GM19468 (cell line): ENCODE measurements at regions not wholly inside any gene's neighbourhood (a gene's known extent, or its start where the extent isn't known, plus 50 kb on each side); places are given as distances from the start of the nearest gene placed in this dataset.

ENCODE experiments used
- ATAC-seq: cut with Tn5 transposase; IDR thresholded peaks from one replicate; pipeline ENCODE4 v1.9.1; 2021; ENCODE audit warnings: mild to moderate bottlenecking, moderate library complexity, moderate number of reproducible peaks; ENCODE audit not compliant: unreplicated experiment; ENCODE audit errors: extremely low read depth

DNA sequence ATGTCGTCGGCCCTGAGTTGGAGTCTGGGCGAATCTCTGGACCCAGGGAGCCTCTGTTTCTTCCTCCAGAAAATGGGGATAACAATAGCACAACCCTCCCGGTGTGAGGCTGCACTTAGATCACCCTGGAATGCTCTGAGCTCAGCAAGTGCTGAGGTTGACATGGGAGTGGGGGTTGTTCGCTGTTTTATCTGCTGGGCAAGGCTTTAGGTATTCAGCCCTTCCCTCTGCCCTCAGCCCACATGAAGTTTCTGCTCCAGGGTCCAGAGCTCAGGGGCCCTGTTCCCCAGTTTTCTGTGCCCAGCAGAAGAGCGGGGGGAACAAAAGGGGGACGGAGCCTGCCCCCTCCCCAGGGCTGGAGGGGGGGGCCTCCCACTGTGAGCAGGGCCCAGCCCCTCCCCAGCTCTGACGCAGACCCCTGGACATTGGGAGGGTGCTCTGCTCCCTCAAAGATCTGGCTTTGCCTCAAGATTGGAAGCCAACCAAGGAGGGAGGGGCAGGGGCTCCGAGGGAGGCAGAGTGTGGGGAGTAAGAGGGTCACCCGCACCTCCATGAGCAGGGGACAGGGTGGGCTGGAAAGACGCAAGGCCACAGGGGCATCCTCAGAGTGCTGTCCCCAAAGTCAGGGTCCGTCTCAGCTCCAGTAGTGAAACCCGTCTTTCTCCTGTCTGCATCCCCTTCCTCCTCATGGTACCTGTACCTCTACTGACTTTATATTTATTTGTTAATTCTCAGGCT lies 215.6 kb downstream of the C9orf50 start:
- no peak for ATAC-seq

DNA sequence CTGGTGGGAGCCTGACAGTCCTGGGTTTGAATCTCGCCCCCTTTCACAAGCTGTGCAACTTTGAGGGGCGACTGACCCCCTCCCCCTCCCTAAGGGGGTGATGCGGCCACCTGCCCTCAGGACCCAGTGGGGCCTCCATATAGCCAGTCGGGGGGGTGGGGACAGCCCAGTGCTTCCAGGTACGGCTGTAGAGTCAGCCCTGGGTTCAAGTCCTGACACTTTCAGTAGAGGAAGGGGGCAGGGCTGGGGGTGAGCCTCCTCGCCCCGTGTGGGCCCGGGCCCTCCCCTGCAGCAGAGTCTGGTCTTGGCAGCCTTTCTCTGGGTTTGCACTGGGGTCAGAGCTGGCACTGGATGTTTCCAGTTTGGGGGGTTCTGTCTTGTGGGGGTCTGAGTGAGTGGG lies 216.3 kb downstream of the C9orf50 start:
- no peak for ATAC-seq

DNA sequence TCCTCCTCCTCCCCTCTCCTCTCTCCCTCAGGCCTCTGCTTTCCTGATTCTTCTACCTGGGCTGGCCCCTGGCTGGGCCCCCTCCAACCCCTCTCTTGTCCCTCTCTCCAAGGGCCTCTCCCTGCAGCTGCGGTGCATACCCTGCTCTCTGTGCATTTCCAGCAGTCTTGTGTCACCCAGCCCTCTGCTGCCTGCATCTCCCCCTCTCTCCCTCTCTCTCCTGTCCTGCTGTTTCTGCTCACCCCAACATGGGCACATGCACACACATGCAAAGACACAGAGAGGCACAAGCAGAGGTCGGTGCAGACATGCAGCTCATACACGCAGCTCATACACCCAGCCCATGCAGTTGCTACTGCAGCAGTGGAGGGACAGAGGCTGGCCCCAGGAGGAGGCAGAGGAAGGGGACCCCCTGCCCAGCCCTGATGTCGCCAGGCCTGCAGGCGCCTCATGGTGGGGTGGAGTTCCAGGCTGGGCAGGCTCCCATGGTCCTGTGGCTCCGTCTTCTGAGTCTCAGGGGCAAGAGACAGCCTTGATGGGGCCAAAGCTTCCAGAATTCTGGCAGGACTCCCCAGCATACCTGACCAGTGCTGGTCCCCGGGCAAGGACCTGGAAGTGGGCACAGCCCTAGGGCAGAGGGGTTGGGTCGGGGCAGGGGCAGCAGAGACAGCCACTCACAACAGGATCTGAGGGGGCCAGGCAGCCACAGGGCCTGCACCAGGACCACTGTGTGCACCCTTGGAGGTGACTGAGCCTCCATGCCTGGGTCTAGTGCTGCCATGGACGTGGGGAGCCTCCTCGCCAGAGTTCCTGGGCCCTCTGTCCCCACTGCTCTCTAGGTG lies 216.9 kb downstream of the C9orf50 start:
- ATAC-seq: no peak

DNA sequence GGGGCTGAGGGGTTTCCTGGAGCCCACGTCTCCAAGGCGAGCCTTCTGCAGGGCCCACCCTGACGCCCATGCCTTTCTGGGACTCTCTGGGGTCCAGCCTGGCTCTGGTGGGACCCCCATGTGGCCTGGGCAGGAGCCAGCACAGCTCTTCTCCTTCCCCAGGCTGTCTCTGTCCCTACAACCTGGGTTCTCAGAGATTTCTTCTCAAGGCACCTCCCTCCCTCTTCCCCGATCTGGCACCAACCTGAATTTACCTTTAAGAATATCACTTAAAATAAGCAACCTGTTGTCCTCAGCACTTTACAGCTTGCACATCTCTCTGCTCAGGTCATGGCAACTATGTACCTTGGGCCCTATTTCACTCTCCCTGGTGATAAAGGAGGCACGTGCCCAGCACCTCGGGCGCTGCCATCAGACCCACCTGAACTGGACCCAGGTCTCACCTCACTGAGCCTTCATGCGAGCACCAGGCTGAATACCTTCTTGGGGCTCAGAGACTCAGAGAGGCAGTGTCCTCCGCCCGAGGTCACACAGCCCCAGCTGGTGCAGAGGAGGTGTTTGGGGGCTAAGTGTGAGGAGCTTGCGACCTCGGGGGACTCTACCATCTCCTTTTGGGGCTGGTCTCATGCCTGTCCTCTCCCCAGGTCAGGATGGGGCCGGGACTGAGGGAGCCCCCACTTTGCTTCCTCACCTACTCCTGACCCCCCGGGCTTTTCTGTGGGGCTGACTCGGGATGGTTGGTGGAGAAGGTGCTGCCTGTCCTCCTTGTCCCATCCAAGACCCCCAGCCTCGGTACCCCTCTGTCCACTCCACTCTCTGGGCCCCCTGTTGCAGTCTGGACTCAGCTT lies 217.7 kb downstream of the C9orf50 start:
- no peak for ATAC-seq

DNA sequence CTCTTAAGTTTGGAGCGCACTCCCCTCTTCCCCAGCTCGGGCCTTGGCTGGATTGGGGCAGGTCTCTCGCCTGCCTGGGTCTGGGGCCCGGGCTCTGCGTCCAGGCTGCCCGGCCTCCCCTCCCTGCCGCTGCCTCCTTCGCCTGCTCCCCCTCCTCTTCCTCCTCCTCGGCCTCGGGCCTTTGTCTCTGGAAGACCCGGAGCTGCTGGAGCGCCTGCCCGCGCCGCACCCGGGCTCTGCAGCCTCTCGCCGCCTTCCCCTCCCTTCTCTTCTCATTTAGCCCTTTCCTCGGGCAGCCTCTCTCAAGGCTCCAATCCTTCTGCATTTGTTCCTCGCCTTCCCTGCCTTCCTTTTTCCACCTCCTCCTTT lies 218.5 kb downstream of the C9orf50 start:
- ATAC-seq: no peak

DNA sequence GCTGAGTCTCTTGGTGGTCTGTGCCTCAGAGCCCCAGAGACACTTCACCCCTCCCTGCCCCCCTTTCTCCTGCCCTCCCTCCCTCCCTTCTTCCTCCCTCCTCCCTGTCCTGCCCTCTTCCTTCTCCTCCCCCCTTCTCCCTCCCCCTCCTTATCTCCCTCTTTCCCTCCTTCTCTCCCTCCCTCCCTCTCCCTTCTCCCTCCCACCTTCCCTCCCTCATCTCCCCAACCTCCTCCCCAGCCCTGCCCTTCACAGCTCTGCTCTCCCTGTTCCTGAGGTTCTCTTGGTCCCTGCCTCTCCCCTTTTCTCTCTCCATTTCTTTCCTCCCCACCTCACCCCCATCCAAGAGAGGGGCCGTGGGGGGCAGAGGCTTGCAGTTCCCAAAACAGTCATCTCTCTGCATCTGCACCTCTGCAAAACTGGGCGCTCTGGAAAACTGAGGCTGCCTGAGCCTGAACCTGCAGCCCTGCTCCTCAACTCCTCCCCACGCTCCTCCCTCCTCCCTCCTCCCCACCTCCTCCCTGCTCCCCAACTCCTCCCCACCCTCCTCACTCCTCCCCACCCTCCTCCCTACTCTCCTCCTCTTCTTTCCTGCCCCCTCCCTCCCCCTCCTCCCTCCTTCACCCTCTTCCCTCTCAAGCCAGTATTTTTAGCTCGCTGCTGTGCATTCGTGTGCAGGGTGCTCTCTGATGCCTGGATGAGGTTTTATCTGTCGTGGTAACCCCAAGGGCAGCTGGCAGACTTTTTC lies 219.1 kb downstream of the C9orf50 start:
- no peak for ATAC-seq

DNA sequence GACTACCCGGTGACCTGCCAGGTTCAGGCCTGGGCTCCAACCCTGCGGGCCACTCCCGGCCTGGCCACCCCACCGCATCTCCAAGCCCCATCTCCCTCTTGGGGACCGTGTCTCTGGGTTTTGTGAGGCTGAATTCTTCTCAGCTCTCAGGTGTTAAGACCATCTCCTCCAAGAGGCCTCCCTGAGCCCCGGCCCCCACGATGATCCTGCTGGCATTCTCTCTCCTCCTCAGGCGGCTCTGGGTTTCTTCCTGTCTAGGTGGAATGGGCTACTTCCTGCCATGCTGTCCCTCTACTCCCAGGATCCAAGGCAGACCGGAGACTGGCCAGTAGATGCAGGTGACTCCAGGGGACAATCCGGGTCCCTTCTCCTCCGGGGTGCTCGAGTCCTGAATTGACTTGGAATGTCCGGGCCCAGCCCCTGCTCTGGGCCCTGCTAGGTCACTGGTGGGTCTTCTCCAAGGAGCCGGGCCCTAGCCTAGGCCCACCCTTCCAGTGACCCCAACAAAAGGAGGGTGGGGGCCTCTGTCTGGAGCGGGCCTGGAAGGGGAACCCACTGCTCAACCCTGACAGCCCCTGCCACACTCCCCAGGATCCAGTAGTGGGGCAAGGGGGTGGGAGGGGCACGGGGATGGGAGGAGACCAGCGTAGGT lies 219.8 kb downstream of the C9orf50 start:
- no peak for ATAC-seq

DNA sequence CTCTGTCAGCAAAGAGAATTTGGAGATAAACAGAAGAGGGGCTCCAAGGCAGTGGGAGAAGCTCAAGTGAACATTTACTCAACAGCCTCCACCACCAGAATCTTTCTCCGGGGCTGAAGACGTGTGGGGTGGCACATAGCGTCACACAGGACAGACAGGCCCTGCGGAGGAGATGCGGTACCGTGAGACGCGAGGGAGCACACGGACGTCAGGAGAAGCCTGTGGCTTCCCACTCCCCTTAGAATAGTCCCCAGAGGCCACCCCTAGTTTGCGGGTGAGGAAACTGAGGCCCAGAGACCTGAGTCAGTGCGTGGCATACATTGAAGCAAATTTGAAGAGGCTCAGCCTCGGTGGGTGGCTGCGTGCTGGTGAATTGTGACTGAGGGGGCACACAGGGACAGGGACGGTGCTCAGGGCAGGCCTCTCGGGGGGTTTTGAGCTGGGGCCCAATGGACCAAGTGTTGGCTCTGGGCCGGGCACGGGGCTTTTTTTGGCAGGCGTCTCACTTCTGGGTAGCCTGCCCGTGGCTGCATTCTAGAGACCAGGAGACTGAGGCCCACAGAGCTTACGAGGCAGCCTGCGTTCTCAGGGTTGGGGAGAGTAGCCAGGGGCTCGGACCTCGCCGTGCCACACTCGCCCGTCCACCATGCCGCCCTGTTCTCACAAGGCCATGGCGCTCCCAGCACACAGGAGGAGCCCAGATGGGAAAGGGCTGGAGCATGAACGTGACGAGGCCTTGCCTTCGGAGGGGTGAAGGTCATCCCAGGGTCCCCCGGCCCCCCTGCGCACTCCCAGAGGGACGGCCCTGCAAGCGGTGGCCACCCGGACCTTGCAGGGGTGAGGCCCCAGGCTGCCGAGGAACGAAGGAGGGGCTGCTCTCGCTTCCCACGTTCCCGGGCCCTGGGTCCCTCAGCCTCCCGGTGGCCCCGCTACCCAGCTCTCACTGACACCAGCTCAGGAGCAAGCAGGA lies 220.6 kb downstream of the C9orf50 start:
- ATAC-seq: no peak

DNA sequence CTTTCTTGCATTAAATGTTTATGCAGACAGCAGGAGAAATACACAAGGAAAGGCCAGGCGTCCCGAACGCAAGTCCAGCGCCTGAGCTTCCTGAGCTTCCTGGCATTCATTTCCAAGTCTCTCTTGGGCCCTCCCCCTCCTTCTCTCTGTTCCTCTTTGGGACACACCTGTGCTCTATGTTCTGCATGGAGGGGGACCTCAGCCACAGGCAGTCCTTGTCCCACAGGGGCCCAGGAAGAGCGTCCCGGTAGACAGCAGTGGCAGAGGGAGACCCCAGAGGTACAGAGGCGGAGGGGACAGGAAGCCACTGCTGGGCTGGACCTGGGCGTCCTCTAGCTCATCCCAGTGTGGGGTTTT lies 221.3 kb downstream of the C9orf50 start:
- no peak for ATAC-seq

DNA sequence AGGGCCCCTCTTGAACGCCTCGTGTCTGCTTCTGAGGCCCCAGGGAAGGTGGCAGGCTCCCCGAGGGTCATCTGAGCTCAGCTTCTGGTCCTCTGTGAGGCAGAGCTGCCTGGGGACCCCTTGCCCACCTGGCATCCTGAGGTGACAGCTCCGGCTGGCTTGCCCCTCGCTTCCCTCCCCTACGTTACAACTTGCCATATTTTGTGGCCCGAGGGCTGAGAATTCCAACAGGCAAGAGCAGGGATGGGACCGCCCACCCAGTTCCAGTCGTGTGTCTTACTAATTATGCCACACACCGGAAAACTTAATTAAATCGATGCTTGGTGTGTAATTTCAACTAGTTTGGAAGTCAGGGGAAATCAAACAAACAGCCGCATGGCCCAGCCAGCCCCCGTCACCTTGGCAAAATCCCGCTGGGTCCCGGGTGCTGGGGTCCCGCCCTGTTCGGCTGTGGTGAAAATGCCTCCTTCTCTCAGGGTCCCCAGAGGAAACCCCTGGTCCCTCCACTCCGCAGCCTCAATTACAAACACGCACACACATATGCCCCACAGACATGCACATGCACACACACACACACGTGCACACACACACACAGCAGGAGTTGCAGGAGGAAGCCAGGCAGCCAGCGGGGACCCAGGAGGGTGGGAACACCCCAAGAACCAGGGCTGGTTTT lies 221.0 kb upstream of the IER5L start:
- no peak for ATAC-seq

DNA sequence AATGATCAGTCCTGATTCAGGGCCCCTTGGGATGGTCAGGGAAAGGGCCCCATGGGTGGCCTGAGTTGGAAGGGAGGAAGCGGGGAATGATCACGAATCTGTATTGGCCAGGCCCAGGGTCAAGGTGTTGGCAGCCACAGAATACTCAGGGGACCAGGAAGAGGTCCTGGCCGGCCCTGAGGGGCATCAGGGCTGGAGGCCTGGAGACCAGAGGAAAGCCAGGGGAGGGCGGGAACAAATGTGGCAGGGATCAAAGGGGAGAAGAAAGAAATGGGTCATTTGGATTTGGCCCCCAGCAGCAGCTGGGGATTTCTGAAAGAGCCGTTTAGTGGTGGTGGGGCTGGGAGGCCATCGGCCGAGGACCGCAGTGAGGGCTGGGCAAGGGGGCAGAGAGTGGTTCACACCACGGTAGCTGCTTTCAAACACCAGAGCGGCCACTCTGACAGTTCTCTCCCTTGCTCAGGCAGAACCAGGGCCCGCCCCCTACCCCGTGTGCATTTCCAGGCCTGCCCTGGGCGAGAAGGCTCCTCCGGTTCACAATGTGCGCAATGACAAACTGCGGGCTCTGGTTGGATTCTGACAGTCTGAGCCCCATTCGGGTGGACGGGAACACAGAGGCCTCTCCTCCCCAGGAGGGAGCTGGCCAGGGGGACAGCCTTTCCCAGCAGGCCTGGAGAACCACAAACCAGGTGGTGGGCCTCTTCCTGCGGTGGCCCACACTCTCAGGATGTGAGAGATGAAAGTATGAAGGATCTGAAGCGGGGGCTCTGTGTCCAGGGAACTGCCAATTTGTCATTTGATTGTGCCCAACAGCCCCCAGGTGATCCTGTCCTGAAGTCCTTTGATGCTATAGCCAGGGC lies 220.3 kb upstream of the IER5L start:
- no peak for ATAC-seq

DNA sequence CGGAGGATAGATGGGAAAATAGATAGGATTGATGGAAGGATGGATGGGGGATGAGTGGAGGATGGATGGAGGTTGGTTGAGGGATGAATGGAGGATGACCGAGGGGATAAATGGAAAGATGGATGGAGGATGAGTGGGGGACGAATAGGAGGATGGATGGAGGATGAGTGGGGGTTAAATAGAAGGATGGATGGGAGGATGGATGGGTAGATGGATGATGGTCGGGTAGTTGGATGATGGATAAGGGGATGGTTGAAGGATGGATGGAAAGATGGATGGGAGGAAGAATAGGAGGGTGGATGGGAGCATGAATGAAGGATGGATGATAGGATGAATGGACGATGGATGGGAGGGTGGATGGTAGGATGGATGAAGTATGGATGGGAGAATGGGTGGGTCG lies 219.3 kb upstream of the IER5L start:
- no peak for ATAC-seq

DNA sequence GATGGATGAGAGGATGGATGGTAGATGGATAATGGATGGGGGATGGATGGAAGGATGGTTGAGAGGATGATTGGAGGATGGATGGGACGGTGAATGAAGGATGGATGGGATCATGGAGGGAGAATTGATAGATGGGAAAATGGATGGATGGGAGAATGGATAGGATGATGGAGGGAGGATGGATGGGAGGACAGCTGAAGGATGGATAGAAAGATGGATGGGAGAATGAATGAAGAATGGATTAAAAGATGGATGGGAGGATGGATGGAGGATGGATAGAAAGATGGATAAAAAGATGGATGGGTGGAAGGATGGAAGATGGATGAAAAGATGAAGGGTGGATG lies 218.3 kb upstream of the IER5L start:
- no peak for ATAC-seq

DNA sequence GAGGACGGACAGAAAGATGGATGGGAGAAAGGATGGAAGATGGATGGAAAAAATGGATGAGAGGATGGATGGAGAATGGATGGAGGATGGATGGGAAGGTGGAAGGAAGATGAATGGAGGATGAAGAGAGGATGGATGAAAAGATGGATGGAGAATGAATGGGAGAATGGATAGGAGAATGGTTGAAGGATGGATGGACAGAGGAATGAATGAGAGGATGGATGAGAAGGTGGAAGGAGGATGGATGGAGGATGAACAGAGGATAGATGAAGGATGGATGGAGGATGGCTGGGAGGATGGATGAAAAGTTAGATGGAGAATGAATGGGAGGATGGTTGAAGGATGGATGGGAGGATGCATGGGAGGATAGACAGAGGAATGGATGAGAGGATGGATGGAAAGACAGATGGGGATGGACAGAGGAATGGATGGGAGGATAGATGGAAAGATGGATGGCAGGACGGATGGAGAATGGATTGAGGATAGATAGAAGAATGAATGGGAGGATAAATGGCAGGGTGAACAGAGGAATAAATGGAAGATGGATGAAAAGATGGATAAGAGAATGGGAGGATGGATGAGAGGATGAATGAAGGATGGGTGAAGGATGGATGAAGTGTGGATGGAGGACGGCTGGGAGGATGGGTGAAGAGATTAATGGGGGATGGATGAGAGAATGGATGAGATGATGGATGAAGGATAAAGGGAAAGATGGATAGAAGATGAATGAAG lies 217.7 kb upstream of the IER5L start:
- ATAC-seq: no peak

DNA sequence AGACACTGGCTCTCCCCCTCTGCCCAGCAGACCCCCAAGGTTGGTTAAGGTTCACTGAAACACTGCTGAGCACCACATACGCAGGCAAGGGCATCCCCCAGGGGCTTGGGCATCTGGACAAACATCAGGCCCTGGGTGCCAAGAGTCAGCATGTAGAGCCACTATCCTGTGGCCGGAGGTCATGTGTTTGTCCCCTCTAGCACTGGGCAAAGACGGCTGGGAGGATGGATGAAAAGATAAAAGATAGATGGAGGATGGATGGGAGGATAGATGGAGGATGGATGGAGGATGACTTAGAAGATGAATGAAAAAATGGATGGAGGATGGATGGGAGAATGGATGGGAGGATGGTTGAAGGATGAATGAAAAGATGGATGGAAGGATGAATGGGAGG lies 216.8 kb upstream of the IER5L start:
- ATAC-seq: no peak

DNA sequence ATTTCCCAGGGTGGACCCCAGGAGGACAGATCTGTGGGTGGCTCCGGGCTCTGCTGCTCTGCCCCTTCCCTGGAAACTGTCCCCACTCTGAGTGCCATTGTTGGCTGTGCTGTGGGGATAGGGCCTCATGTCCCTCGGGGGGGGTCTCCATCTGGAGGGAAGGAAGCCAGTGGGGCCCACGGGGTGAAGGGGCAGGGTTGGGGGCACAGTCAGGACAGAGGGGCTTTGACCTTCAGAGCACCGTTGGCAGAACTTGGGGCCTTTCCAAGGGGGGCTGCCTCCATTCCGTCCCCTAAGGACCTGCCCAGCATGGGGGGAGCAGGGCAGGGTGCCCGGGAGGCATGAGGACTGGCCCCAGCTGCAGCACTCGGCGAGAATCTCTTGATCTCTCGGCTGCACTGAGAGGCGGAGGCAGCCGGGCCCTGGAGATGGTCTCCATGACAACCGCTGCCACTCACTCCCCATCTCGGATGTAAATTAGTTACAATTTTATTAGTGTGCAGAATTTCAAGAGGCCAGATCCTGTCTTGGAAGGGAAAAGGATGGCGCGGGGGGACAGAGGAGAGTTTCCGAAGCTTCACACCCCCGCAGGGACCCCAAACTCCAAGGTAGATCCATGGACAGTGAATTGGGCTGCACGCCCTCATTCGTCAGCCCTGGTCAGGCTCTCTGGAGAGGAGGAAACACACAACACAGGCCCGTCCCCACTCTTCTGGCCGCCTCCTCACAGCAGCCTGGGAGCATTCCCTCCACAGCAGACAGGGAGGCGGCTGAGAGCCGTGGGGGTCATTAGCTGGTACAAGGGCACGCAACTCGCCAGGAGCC lies 216.2 kb upstream of the IER5L start:
- ATAC-seq: no peak
